Neural progenitor cell (in vitro differentiated cells): ENCODE measurements at regions not wholly inside any gene's neighbourhood (a gene's known extent, or its start where the extent isn't known, plus 50 kb on each side); places are given as distances from the start of the nearest gene placed in this dataset.

Source experiments
- DNase-seq: peaks from one replicate; pipeline ENCODE4 v3.0.0-alpha.2; 2016; ENCODE audit warnings: low spot score
- H2AFZ ChIP-seq: fragments of 200-600 bp; sonication (generic); replicated peaks from 2 replicates; pipeline ENCODE4 v1.6.1; 2016; ENCODE audit warnings: antibody characterized with exemption
- H3F3A ChIP-seq: fragments of 200-600 bp; sonication (generic); 2 replicates; pipeline ENCODE4 v1.6.1; 2016; ENCODE audit warnings: antibody characterized with exemption, low read depth
- H3K27ac ChIP-seq: fragments of 200-600 bp; sonication (generic); 2 replicates; pipeline ENCODE4 v1.5.1; 2016; ENCODE audit warnings: mild to moderate bottlenecking
- H3K27me3 ChIP-seq: fragments of 200-600 bp; sonication (generic); 2 replicates; pipeline ENCODE4 v1.6.1; 2016; ENCODE audit warnings: mild to moderate bottlenecking, moderate library complexity
- H3K36me3 ChIP-seq: fragments of 200-600 bp; sonication (generic); 2 replicates; pipeline ENCODE4 v1.5.1; 2016
- H3K4me1 ChIP-seq: fragments of 200-600 bp; sonication (generic); 2 replicates; pipeline ENCODE4 v1.6.1; 2016; ENCODE audit warnings: mixed run types
- H3K4me2 ChIP-seq: fragments of 200-600 bp; sonication (generic); 2 replicates; pipeline ENCODE4 v1.6.1; 2016
- H3K4me3 ChIP-seq: fragments of 200-600 bp; sonication (generic); 2 replicates; pipeline ENCODE4 v1.5.1; 2016
- H3K79me2 ChIP-seq: fragments of 200-600 bp; sonication (generic); 2 replicates; pipeline ENCODE4 v1.6.1; 2016; ENCODE audit warnings: low read depth
- H3K9ac ChIP-seq: fragments of 200-600 bp; sonication (generic); 2 replicates; pipeline ENCODE4 v1.6.1; 2016
- H3K9me3 ChIP-seq: fragments of 200-600 bp; sonication (generic); 2 replicates; pipeline ENCODE4 v1.5.1; 2016; ENCODE audit warnings: low read depth
- H4K20me1 ChIP-seq: fragments of 200-600 bp; sonication (generic); 2 replicates; pipeline ENCODE4 v1.6.1; 2016; ENCODE audit warnings: low read depth
- H3K27ac Mint-ChIP-seq: 3 replicates; pipeline ENCODE4 v1.8.0; 2021; ENCODE audit warnings: mixed read lengths
- H3K27me3 Mint-ChIP-seq: 2 replicates; pipeline ENCODE4 v1.8.0; 2022; ENCODE audit warnings: low read depth, mild to moderate bottlenecking, inconsistent platforms, moderate library complexity, mixed read lengths; ENCODE audit not compliant: insufficient read depth
- H3K36me3 Mint-ChIP-seq: 3 replicates; pipeline ENCODE4 v1.8.0; 2021; ENCODE audit warnings: mixed read lengths
- H3K4me1 Mint-ChIP-seq: 3 replicates; pipeline ENCODE4 v1.8.0; 2021; ENCODE audit warnings: mixed read lengths
- H3K4me3 Mint-ChIP-seq: 3 replicates; pipeline ENCODE4 v1.8.0; 2021; ENCODE audit warnings: mild to moderate bottlenecking, moderate library complexity, mixed read lengths
- H3K9me3 Mint-ChIP-seq: 3 replicates; pipeline ENCODE4 v1.8.0; 2020; ENCODE audit warnings: mixed read lengths
- CTCF ChIP-seq: fragments of 200-600 bp; sonication (generic); IDR thresholded peaks from 2 replicates; pipeline ENCODE4 v1.5.1; 2017; ENCODE audit warnings: antibody characterized with exemption, mild to moderate bottlenecking
- EZH2 ChIP-seq: fragments of 200-600 bp; sonication (generic); IDR thresholded peaks from 2 replicates; pipeline ENCODE4 v1.6.1; 2017; ENCODE audit warnings: antibody characterized with exemption, mild to moderate bottlenecking, moderate library complexity
- EZH2phosphoT487 ChIP-seq: fragments of 200-600 bp; sonication (generic); IDR thresholded peaks from 2 replicates; pipeline ENCODE4 v1.6.1; 2017; ENCODE audit warnings: antibody characterized with exemption

DNA sequence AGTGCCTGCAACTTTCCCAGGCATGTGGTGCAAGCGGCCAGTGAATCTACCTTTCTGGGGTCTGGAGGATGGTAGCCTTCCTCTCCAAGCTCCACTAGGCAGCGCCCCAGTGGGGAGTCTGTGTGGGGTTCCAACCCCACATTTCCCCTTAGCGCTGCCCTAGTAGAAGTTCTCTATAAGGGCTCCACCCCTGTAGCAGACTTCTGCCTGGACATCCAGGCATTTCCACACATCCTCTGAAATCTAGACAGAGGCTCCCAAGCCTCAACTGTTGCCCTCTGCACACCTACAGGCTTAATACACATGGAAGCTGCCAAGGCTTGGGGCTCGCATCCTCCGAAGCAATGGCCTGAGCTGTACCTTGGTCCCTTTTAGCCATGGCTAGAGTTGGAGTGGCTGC, 321.6 kb downstream of the TFAP2A start:
- no peak overlapping the region for H3K27ac Mint-ChIP-seq
- TF ChIP-seq EZH2phosphoT487 (no peak), EZH2 (no peak), CTCF (no peak)
- DNase-seq, result no peak
- no peak overlapping the region for H2AFZ ChIP-seq
- no peaks in the 10 kb centered on the region for H4K20me1 ChIP-seq
- no peaks in the 10 kb centered on the region for H3K4me1 Mint-ChIP-seq
- H3K9me3 ChIP-seq, result no peaks in the 10 kb centered on the region
- peaks cover 26% of the 10 kb centered on the region for H3K9me3 Mint-ChIP-seq
- no peak overlapping the region for H3K4me3 ChIP-seq
- H3K79me2 ChIP-seq, result no peaks in the 10 kb centered on the region
- no peaks in the 10 kb centered on the region for H3K27me3 Mint-ChIP-seq
- no peaks in the 10 kb centered on the region for H3K4me1 ChIP-seq
- H3K36me3 ChIP-seq, result no peaks in the 10 kb centered on the region
- no peak overlapping the region for H3K9ac ChIP-seq
- no peak overlapping the region for H3K4me3 Mint-ChIP-seq
- no peaks in the 10 kb centered on the region for H3F3A ChIP-seq
- H3K27me3 ChIP-seq, result no peaks in the 10 kb centered on the region
- peaks cover 3% of the 10 kb centered on the region for H3K36me3 Mint-ChIP-seq
- no peak overlapping the region for H3K4me2 ChIP-seq
- H3K27ac ChIP-seq, result no peak overlapping the region

GRCh38 chr6:10084111-10084986, 330.5 kb downstream of the TFAP2A start:
- no peaks in the 10 kb centered on the region for H3K4me1 ChIP-seq
- H3K4me2 ChIP-seq, result no peak overlapping the region
- Mint-ChIP-seq H3K36me3 (no peaks in the 10 kb centered on the region), H3K4me1 (no peaks in the 10 kb centered on the region), H3K9me3 (peaks cover 3% of the 10 kb centered on the region), H3K4me3 (no peak overlapping the region), H3K27ac (no peak overlapping the region), H3K27me3 (peaks cover 3% of the 10 kb centered on the region)
- H4K20me1 ChIP-seq, result no peaks in the 10 kb centered on the region
- no peaks in the 10 kb centered on the region for H3K27me3 ChIP-seq
- no peaks in the 10 kb centered on the region for H3F3A ChIP-seq
- no peak for TF ChIP-seq EZH2phosphoT487
- TF ChIP-seq EZH2, result no peak
- TF ChIP-seq CTCF, result no peak
- DNase-seq, result no peak
- no peaks in the 10 kb centered on the region for H3K36me3 ChIP-seq
- no peaks in the 10 kb centered on the region for H3K9me3 ChIP-seq
- H2AFZ ChIP-seq, result no peak overlapping the region
- H3K4me3 ChIP-seq, result no peak overlapping the region
- H3K79me2 ChIP-seq, result no peaks in the 10 kb centered on the region
- no peak overlapping the region for H3K9ac ChIP-seq
- no peak overlapping the region for H3K27ac ChIP-seq

DNA sequence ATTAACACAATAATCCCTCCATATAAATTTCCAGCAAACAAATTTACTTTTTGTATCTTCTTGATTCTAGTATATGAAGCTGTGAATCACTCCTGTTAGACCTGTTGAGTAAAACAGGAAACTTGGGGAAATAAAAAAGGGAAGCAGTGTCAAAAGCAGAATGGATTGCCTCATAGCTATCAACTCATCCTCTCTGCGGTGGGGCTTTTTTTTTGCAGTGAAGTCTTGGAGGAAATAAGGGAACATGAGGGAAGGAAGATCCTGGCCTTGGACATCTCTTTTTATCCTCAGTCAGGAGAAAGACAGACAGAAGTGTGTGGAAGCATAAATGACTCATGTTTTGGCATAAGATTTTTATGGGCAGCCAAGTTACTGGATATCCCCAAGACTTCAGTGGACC, 332.5 kb downstream of the TFAP2A start:
- DNase-seq, result no peak
- Histone ChIP-seq H3F3A (no peaks in the 10 kb centered on the region), H2AFZ (no peak overlapping the region), H3K9me3 (no peaks in the 10 kb centered on the region), H3K27ac (no peak overlapping the region), H3K4me3 (no peak overlapping the region), H3K4me2 (no peak overlapping the region), H3K4me1 (no peaks in the 10 kb centered on the region), H3K27me3 (no peaks in the 10 kb centered on the region), H3K79me2 (no peaks in the 10 kb centered on the region), H3K36me3 (no peaks in the 10 kb centered on the region), H4K20me1 (no peaks in the 10 kb centered on the region), H3K9ac (no peak overlapping the region)
- no peaks in the 10 kb centered on the region for H3K36me3 Mint-ChIP-seq
- H3K9me3 Mint-ChIP-seq, result peaks cover 3% of the 10 kb centered on the region
- no peak overlapping the region for H3K4me3 Mint-ChIP-seq
- H3K27me3 Mint-ChIP-seq, result peaks cover 5% of the 10 kb centered on the region
- TF ChIP-seq CTCF, result no peak
- TF ChIP-seq EZH2phosphoT487, result no peak
- TF ChIP-seq EZH2, result no peak
- no peak overlapping the region for H3K27ac Mint-ChIP-seq
- no peaks in the 10 kb centered on the region for H3K4me1 Mint-ChIP-seq
